ENCODE measurements at regions not wholly inside any gene's neighbourhood (a gene's known extent, or its start where the extent isn't known, plus 50 kb on each side); places are given as distances from the start of the nearest gene placed in this dataset.

- H3K27ac ChIP-seq = no peak overlapping the region
- ATAC-seq (no peak), DNase-seq (no peak)
- in situ Hi-C loops (cut with MboI; ENCODE audit: low sequenced_read_pairs in 4 of 4) = no loop called here
- intact Hi-C loops (cut with DNase I; ENCODE audit: low total_unique reads) = no loop called here
- H3K4me3 ChIP-seq = no peak overlapping the region
- TF ChIP-seq CTCF (IDR thresholded peaks at IDR 0.05 in 4 of 5, conservative IDR thresholded peaks at IDR 0.05 in 1 of 5) = no peak
- H3K27me3 ChIP-seq = no peaks in the 10 kb centered on the region
- no peaks in the 10 kb centered on the region for H3K36me3 ChIP-seq
- no peaks in the 10 kb centered on the region for H3K4me1 ChIP-seq
- no peaks in the 10 kb centered on the region for H3K9me3 ChIP-seq
These were observed 466.6 kb downstream of the SLITRK6 start for GRCh38 chr13:85332615-85333014.

- Histone ChIP-seq H3K27ac (no peak overlapping the region), H3K27me3 (no peaks in the 10 kb centered on the region), H3K36me3 (no peaks in the 10 kb centered on the region), H3K9me3 (no peaks in the 10 kb centered on the region), H3K4me3 (no peak overlapping the region), H3K4me1 (no peaks in the 10 kb centered on the region)
- TF ChIP-seq POLR2A (IDR thresholded peaks at IDR 0.05) (no peak), CTCF (IDR thresholded peaks at IDR 0.05 in 4 of 5, conservative IDR thresholded peaks at IDR 0.05 in 1 of 5) (no peak)
- no peak for DNase-seq
- ATAC-seq = no peak
- intact Hi-C loops (cut with DNase I; ENCODE audit: low total_unique reads) (no loop called here), in situ Hi-C loops (cut with MboI; ENCODE audit: low sequenced_read_pairs in 4 of 4) (no loop called here)
These were observed 477.5 kb downstream of the SLITRK6 start for GRCh38 chr13:85321734-85322133.

GRCh38 chr13:85317781-85318180, 481.4 kb downstream of the SLITRK6 start:
- TF ChIP-seq CTCF (IDR thresholded peaks at IDR 0.05 in 4 of 5, conservative IDR thresholded peaks at IDR 0.05 in 1 of 5) (no peak), POLR2A (IDR thresholded peaks at IDR 0.05) (no peak)
- Histone ChIP-seq H3K4me1 (no peaks in the 10 kb centered on the region), H3K27me3 (no peaks in the 10 kb centered on the region), H3K4me3 (no peak overlapping the region), H3K27ac (no peak overlapping the region), H3K9me3 (no peaks in the 10 kb centered on the region), H3K36me3 (no peaks in the 10 kb centered on the region)
- in situ Hi-C loops (cut with MboI; ENCODE audit: low sequenced_read_pairs in 4 of 4) = no loop called here
- intact Hi-C loops (cut with DNase I; ENCODE audit: low total_unique reads) = no loop called here
- DNase-seq (no peak), ATAC-seq (no peak)

- no peaks in the 10 kb centered on the region for H3K36me3 ChIP-seq
- in situ Hi-C loops (cut with MboI; ENCODE audit: low sequenced_read_pairs in 4 of 4) = no loop called here
These were observed 482.7 kb downstream of the SLITRK6 start for GRCh38 chr13:85316506-85317025.

More at GRCh38 chr13:85316506-85317025, 482.7 kb downstream of the SLITRK6 start:
- no peaks in the 10 kb centered on the region for H3K27me3 ChIP-seq
- ATAC-seq (no peak), DNase-seq (no peak)
- intact Hi-C loops (cut with DNase I; ENCODE audit: low total_unique reads) = no loop called here
- H3K4me1 ChIP-seq = no peaks in the 10 kb centered on the region
- H3K27ac ChIP-seq = no peak overlapping the region
- no peaks in the 10 kb centered on the region for H3K9me3 ChIP-seq
- no peak overlapping the region for H3K4me3 ChIP-seq
- TF ChIP-seq CTCF (IDR thresholded peaks at IDR 0.05 in 4 of 5, conservative IDR thresholded peaks at IDR 0.05 in 1 of 5) (no peak), POLR2A (IDR thresholded peaks at IDR 0.05) (no peak)
